T-helper 2 cell treated with Interferon-gamma antibody and Interleukin-4, amounts not matched to agents 5 μg/mL and 100 μg/mL, for 36 hours (primary cell): ENCODE measurements at regions not wholly inside any gene's neighbourhood (a gene's known extent, or its start where the extent isn't known, plus 50 kb on each side); places are given as distances from the start of the nearest gene placed in this dataset.
A peak's percentile ranks its signal among the peaks of the same experiment; 100 is the strongest.

Experiments used
- DNase-seq: peaks from one replicate; pipeline ENCODE4 v3.0.0; 2021; ENCODE audit warnings: low spot score
- H3K27ac Mint-ChIP-seq: one replicate; pipeline ENCODE4 v1.8.0; 2021; ENCODE audit warnings: mild to moderate bottlenecking, mixed read lengths
- H3K27me3 Mint-ChIP-seq: one replicate; pipeline ENCODE4 v1.8.0; 2021; ENCODE audit warnings: low read depth, mixed read lengths
- H3K36me3 Mint-ChIP-seq: one replicate; pipeline ENCODE4 v1.8.0; 2021; ENCODE audit warnings: low read depth, mixed read lengths
- H3K4me1 Mint-ChIP-seq: one replicate; pipeline ENCODE4 v1.8.0; 2021; ENCODE audit warnings: low read depth, mixed read lengths
- H3K4me3 Mint-ChIP-seq: one replicate; pipeline ENCODE4 v1.8.0; 2022; ENCODE audit warnings: mild to moderate bottlenecking, moderate library complexity, mixed read lengths
- H3K9me3 Mint-ChIP-seq: one replicate; pipeline ENCODE4 v1.8.0; 2021; ENCODE audit warnings: mixed read lengths

- Mint-ChIP-seq H3K4me1 (no peaks in the 10 kb centered on the region), H3K4me3 (no peak overlapping the region), H3K9me3 (no peaks in the 10 kb centered on the region), H3K36me3 (no peaks in the 10 kb centered on the region), H3K27ac (no peak overlapping the region), H3K27me3 (peaks cover 14% of the 10 kb centered on the region)
- DNase-seq = no peak
Measured at GRCh38 chr5:158534203-158534602, 565.5 kb downstream of the EBF1 start.

- no peak overlapping the region for H3K27ac Mint-ChIP-seq
- H3K36me3 Mint-ChIP-seq = no peaks in the 10 kb centered on the region
- no peaks in the 10 kb centered on the region for H3K9me3 Mint-ChIP-seq
- no peak overlapping the region for H3K4me3 Mint-ChIP-seq
- no peaks in the 10 kb centered on the region for H3K4me1 Mint-ChIP-seq
- peaks cover 12% of the 10 kb centered on the region for H3K27me3 Mint-ChIP-seq
- no peak for DNase-seq
Measured at GRCh38 chr5:158532739-158533138, 567.0 kb downstream of the EBF1 start.

GRCh38 chr5:158531860-158532259 is 567.9 kb downstream of the EBF1 start:
- Mint-ChIP-seq H3K9me3 (no peaks in the 10 kb centered on the region), H3K27me3 (peaks cover 8% of the 10 kb centered on the region), H3K36me3 (no peaks in the 10 kb centered on the region), H3K4me1 (no peaks in the 10 kb centered on the region), H3K4me3 (no peak overlapping the region), H3K27ac (no peak overlapping the region)
- DNase-seq = no peak

GRCh38 chr5:158530115-158530514 is 569.6 kb downstream of the EBF1 start:
- Mint-ChIP-seq H3K27me3 (peaks cover 5% of the 10 kb centered on the region), H3K4me1 (no peaks in the 10 kb centered on the region), H3K9me3 (no peaks in the 10 kb centered on the region), H3K4me3 (no peak overlapping the region), H3K27ac (no peak overlapping the region), H3K36me3 (no peaks in the 10 kb centered on the region)
- no peak for DNase-seq

- no peaks in the 10 kb centered on the region for H3K36me3 Mint-ChIP-seq
- H3K4me1 Mint-ChIP-seq = no peaks in the 10 kb centered on the region
- no peak overlapping the region for H3K4me3 Mint-ChIP-seq
- H3K27ac Mint-ChIP-seq = no peak overlapping the region
- H3K9me3 Mint-ChIP-seq = no peaks in the 10 kb centered on the region
- no peak for DNase-seq
- H3K27me3 Mint-ChIP-seq = peaks cover 5% of the 10 kb centered on the region
Measured at GRCh38 chr5:158529454-158529853, 570.3 kb downstream of the EBF1 start.

GRCh38 chr5:158525663-158526062 is 574.1 kb downstream of the EBF1 start:
- H3K9me3 Mint-ChIP-seq = no peaks in the 10 kb centered on the region

GRCh38 chr5:158524070-158524469 is 575.6 kb downstream of the EBF1 start:
- Mint-ChIP-seq H3K4me1 (no peaks in the 10 kb centered on the region), H3K27me3 (no peaks in the 10 kb centered on the region), H3K27ac (no peak overlapping the region), H3K4me3 (no peak overlapping the region), H3K9me3 (no peaks in the 10 kb centered on the region), H3K36me3 (no peaks in the 10 kb centered on the region)
- DNase-seq = no peak

More at GRCh38 chr5:158525663-158526062, 574.1 kb downstream of the EBF1 start:
- H3K27ac Mint-ChIP-seq = no peak overlapping the region
- DNase-seq = no peak
- no peak overlapping the region for H3K4me3 Mint-ChIP-seq
- no peaks in the 10 kb centered on the region for H3K27me3 Mint-ChIP-seq
- H3K36me3 Mint-ChIP-seq = no peaks in the 10 kb centered on the region
- no peaks in the 10 kb centered on the region for H3K4me1 Mint-ChIP-seq

- DNase-seq = no peak
Measured at GRCh38 chr5:158522776-158523175, 576.9 kb downstream of the EBF1 start.

GRCh38 chr5:158521995-158522394 is 577.7 kb downstream of the EBF1 start:
- DNase-seq = no peak
- Mint-ChIP-seq H3K4me1 (no peaks in the 10 kb centered on the region), H3K27me3 (no peaks in the 10 kb centered on the region), H3K4me3 (no peak overlapping the region), H3K27ac (no peak overlapping the region), H3K36me3 (no peaks in the 10 kb centered on the region), H3K9me3 (no peaks in the 10 kb centered on the region)

More at GRCh38 chr5:158522776-158523175, 576.9 kb downstream of the EBF1 start:
- Mint-ChIP-seq H3K36me3 (no peaks in the 10 kb centered on the region), H3K4me3 (no peak overlapping the region), H3K27me3 (no peaks in the 10 kb centered on the region), H3K9me3 (no peaks in the 10 kb centered on the region), H3K4me1 (no peaks in the 10 kb centered on the region), H3K27ac (no peak overlapping the region)

GRCh38 chr5:158519433-158520021 is 580.2 kb downstream of the EBF1 start:
- Mint-ChIP-seq H3K4me1 (no peaks in the 10 kb centered on the region), H3K27ac (no peak overlapping the region), H3K27me3 (no peaks in the 10 kb centered on the region), H3K9me3 (no peaks in the 10 kb centered on the region), H3K4me3 (no peak overlapping the region), H3K36me3 (no peaks in the 10 kb centered on the region)
- no peak for DNase-seq

- H3K9me3 Mint-ChIP-seq = no peaks in the 10 kb centered on the region
- H3K4me3 Mint-ChIP-seq = no peak overlapping the region
- no peaks in the 10 kb centered on the region for H3K27me3 Mint-ChIP-seq
- H3K36me3 Mint-ChIP-seq = no peaks in the 10 kb centered on the region
- peaks cover 15% of the 10 kb centered on the region for H3K4me1 Mint-ChIP-seq
- no peak for DNase-seq
- H3K27ac Mint-ChIP-seq = no peak overlapping the region
Measured at GRCh38 chr5:158516521-158516920, 583.2 kb downstream of the EBF1 start.

GRCh38 chr5:158514986-158515359 is 584.7 kb downstream of the EBF1 start:
- Mint-ChIP-seq H3K4me3 (no peak overlapping the region), H3K9me3 (no peaks in the 10 kb centered on the region), H3K27me3 (no peaks in the 10 kb centered on the region), H3K27ac (no peak overlapping the region), H3K36me3 (no peaks in the 10 kb centered on the region), H3K4me1 (peaks cover 17% of the 10 kb centered on the region)
- DNase-seq = no peak

- Mint-ChIP-seq H3K27me3 (no peaks in the 10 kb centered on the region), H3K36me3 (no peaks in the 10 kb centered on the region), H3K27ac (no peak overlapping the region), H3K4me1 (peaks cover 17% of the 10 kb centered on the region), H3K9me3 (no peaks in the 10 kb centered on the region), H3K4me3 (no peak overlapping the region)
- no peak for DNase-seq
Measured at GRCh38 chr5:158514319-158514985, 585.3 kb downstream of the EBF1 start.

GRCh38 chr5:158513490-158514318 is 586.0 kb downstream of the EBF1 start:
- H3K9me3 Mint-ChIP-seq = no peaks in the 10 kb centered on the region
- H3K4me1 Mint-ChIP-seq = peaks cover 17% of the 10 kb centered on the region
- no peaks in the 10 kb centered on the region for H3K27me3 Mint-ChIP-seq
- H3K27ac Mint-ChIP-seq = peak overlapping the region; percentile 24
- peak overlapping the region; percentile 27 for H3K4me3 Mint-ChIP-seq
- no peak for DNase-seq
- no peaks in the 10 kb centered on the region for H3K36me3 Mint-ChIP-seq
